RWPE1 (cell line): ENCODE measurements at regions not wholly inside any gene's neighbourhood (a gene's known extent, or its start where the extent isn't known, plus 50 kb on each side); places are given as distances from the start of the nearest gene placed in this dataset.
A peak's percentile ranks its signal among the peaks of the same experiment; 100 is the strongest.

Experiments used
- CTCF ChIA-PET: fragments of 350-600 bp; sonication (Branson Sonifier 250); formaldehyde crosslinking; extraction: SDS; loops from one replicate; lab custom pipeline; 2021; lab: Yijun Ruan, JAX
- POLR2A ChIA-PET: fragments of 400-600 bp; formaldehyde crosslinking; extraction: SDS; loops from one replicate; lab custom pipeline; 2020; ENCODE audit warnings: antibody characterized with exemption; ENCODE audit not compliant: low non-redundant PET; lab: Yijun Ruan, JAX
- DNase-seq: peaks from one replicate; pipeline ENCODE4 v3.0.0; 2012; ENCODE audit warnings: low spot score
- H3K27ac ChIP-seq: fragments of 450-650 bp; 2 replicates; pipeline ENCODE4 v1.5.1; 2017
- TF ChIP-seq, protein P1 (sequence below): fragments of 450-650 bp; conservative IDR thresholded peaks from 2 replicates; pipeline ENCODE4 v1.5.1; 2017; ENCODE audit warnings: low read depth, mild to moderate bottlenecking

DNA sequence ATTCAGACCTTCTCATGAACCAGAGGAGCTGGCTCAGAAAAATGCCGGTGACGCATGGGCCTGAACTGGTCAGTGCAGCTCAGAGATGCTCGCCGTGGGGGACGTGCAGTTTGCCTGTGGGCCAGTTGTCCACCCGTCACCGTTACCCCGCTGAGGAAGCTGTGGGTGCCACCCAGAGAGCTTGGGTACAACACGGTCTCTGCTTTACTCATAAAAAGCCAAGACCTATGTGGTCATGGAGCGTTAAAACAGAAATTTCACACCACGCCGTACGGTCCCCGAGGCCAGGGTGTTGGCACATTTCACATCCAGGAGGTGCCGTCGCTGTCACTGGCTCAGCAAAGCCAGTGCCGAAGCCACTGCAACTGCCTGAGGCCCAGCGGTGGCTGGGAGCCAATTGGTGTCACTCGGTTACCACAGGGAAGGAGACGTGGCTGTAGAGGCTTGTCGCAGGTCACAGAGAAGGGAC lies 120.9 kb downstream of the METRNL start:
- TF ChIP-seq, protein P1, sequence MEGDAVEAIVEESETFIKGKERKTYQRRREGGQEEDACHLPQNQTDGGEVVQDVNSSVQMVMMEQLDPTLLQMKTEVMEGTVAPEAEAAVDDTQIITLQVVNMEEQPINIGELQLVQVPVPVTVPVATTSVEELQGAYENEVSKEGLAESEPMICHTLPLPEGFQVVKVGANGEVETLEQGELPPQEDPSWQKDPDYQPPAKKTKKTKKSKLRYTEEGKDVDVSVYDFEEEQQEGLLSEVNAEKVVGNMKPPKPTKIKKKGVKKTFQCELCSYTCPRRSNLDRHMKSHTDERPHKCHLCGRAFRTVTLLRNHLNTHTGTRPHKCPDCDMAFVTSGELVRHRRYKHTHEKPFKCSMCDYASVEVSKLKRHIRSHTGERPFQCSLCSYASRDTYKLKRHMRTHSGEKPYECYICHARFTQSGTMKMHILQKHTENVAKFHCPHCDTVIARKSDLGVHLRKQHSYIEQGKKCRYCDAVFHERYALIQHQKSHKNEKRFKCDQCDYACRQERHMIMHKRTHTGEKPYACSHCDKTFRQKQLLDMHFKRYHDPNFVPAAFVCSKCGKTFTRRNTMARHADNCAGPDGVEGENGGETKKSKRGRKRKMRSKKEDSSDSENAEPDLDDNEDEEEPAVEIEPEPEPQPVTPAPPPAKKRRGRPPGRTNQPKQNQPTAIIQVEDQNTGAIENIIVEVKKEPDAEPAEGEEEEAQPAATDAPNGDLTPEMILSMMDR = no peak
- CTCF ChIA-PET = no interaction called here
- POLR2A ChIA-PET = no interaction called here
- no peak for DNase-seq
- H3K27ac ChIP-seq = peak overlapping the region; percentile 43

DNA sequence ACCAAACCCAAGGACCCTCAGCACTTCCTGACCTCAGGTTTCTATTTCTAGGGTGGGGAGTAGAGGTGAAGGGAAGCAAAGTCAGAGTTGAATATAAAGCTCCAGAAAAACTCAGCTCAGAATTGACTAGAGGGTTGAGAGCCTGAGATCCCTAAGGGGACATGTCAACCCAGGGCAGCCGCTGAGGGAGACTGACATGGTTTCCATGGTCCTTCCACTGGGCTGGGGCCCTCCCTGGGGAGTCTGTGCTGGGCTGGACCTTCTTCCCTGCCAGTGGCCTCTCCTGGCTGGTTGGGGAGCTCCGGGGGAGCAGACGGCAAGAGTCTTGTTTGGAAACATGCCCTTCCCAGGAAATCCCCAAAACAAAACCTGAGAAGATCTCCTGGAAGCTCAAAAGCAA lies 121.3 kb downstream of the METRNL start:
- DNase-seq = no peak
- POLR2A ChIA-PET = no interaction called here
- TF ChIP-seq, protein P1 = no peak
- CTCF ChIA-PET = interaction anchor here (0.5 kb wide), 1 partner anchor 752 kb away, joined by 4 read pairs; no protein-coding TSS in a partner anchor
- H3K27ac ChIP-seq = peak overlapping the region; percentile 43

DNA sequence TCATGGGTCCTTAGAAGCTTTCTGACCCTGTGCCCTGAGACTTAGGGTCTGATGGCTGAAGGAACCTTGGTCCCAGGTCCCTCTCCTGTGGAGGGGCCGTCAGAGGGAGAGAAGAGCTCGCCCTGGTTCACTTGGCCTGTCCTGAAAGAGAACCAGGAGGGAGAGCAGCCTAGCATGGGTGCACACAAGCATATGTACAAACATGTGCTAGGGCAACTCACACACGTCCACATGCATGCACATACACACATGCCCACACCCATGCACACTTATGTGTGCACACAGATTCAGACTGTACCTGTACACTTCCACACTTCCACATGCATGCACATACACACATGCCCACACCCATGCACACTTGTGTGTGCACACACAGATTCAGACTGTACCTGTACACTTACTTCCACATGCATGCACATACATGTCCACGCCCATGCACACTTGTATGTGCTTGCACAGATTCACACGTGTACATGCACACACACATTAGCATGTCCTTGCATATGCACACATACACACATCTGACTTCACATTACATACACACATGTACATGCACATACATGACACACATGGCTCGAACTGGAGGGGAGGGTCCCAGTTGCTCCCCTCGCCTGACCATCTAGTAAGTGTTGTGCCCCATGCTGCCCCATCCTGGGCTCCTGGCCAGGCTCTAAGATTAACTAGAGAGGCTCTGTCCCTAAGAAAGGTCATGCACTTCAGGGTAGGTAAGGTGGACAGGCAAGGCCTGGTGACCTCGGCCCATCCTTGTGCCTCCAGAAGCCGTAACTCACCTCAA lies 122.0 kb downstream of the METRNL start:
- TF ChIP-seq, protein P1 = no peak
- POLR2A ChIA-PET = no interaction called here
- peak overlapping the region; percentile 43 for H3K27ac ChIP-seq
- no peak for DNase-seq
- CTCF ChIA-PET = interaction anchor here (0.5 kb wide), 1 partner anchor 753 kb away, joined by 4 read pairs; no protein-coding TSS in a partner anchor

DNA sequence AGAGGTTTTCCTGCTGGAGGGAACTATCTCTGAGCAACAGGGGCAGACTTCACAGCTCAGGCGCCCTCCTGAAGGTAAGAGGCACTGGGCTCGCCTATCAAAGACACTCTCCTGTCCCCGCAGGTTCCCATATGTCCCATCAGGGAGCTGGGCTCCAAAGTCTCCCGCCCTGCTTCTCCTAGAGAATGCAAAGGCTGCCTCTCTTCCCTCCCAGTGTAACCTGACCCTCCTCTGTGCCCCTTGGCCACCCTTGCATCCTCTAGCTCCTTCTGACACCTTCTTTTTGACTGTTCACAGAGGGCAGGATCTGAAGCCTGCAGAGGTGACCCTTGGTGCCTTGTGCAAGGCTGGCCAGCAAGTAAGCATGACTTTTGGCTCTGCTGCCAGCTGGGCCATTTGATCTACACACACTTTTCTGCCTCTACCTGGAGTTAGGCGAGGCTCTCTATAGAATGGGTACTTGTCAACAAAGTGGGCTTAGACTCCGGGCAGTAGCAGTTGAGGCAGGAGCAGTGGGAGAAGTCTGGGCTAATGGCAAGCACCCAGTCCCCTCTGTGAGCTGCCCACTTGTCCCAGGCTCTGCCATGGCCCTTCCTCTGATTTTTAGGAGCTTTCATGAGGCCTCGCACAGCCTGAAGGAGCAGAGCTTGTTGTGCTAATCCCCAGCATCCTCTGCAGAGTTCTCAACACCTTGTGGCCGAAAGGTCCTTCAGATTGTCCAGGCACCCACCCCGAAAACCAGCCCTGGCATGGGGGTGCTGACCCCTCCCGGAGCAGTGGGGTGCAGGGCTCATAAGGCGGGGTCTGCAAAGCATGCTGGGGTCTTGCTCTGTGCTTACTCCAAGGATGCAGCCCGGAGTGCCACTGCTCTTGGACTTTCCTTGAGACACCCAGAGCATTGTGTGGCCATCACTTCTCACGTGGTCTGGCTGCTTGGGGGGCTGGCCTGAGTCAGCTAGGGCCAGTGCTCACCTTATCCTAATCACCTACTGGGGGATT lies 122.9 kb downstream of the METRNL start:
- ChIA-PET POLR2A (no interaction called here), CTCF (no interaction called here)
- peak overlapping the region; percentile 77 for H3K27ac ChIP-seq
- DNase-seq = no peak
- TF ChIP-seq, protein P1 = no peak

DNA sequence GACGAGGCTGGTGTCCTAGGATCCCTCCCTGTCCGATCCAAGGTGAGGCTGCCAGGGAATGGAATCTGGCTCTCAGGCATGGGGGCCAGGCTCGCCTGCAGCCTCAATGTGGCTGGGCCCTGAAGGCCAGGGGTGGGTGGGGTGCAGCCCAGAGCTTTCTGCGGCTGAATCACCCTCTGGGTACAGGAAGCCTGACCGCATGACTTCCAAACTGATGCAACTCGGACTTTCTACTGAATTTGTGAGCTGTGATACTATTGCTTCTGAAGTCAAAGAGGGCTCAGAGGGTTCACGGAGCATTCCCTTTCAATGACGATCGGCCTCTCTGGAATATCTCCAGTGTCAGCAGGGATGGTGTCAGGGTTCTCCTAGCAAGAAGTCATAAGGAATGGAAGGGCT lies 123.7 kb downstream of the METRNL start:
- TF ChIP-seq, protein P1 = no peak
- peak overlapping the region; percentile 77 for H3K27ac ChIP-seq
- CTCF ChIA-PET = no interaction called here
- no peak for DNase-seq
- POLR2A ChIA-PET = no interaction called here
